ENCODE measurements at regions not wholly inside any gene's neighbourhood (a gene's known extent, or its start where the extent isn't known, plus 50 kb on each side); places are given as distances from the start of the nearest gene placed in this dataset.

- TF ChIP-seq, protein P1, sequence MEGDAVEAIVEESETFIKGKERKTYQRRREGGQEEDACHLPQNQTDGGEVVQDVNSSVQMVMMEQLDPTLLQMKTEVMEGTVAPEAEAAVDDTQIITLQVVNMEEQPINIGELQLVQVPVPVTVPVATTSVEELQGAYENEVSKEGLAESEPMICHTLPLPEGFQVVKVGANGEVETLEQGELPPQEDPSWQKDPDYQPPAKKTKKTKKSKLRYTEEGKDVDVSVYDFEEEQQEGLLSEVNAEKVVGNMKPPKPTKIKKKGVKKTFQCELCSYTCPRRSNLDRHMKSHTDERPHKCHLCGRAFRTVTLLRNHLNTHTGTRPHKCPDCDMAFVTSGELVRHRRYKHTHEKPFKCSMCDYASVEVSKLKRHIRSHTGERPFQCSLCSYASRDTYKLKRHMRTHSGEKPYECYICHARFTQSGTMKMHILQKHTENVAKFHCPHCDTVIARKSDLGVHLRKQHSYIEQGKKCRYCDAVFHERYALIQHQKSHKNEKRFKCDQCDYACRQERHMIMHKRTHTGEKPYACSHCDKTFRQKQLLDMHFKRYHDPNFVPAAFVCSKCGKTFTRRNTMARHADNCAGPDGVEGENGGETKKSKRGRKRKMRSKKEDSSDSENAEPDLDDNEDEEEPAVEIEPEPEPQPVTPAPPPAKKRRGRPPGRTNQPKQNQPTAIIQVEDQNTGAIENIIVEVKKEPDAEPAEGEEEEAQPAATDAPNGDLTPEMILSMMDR (optimal IDR thresholded peaks at IDR 0.05 in 1 of 3, IDR thresholded peaks at IDR 0.05 in 1 of 3, conservative IDR thresholded peaks at IDR 0.05 in 1 of 3; ENCODE audit: extremely low read depth in 1 of 3, insufficient read depth in 2 of 3, low read length in 3 of 3) = no peak
- TF ChIP-seq EZH2 (IDR thresholded peaks at IDR 0.05; ENCODE audit: low read length) = no peak
These were observed 127.7 kb upstream of the PIK3R1 start for GRCh38 chr5:68087866-68088265.
